Lower leg skin (tissue), 4 donors: ENCODE measurements at regions not wholly inside any gene's neighbourhood (a gene's known extent, or its start where the extent isn't known, plus 50 kb on each side); places are given as distances from the start of the nearest gene placed in this dataset.
"Not testable (repeated sequence)": the region's sequence is repeated elsewhere in the genome, so short reads cannot be mapped to it uniquely, and the experiment has no call there.

ENCODE experiments used
- DNase-seq, 2 donors: peaks; one replicate each; pipeline ENCODE4 v3.0.0-alpha.2; 2019; ENCODE audit warnings: low spot score in 2 of 2
- H3K4me3 ChIP-seq: fragments of 200-600 bp; sonication (generic); 2 replicates; pipeline ENCODE4 v1.5.1; 2017; ENCODE audit warnings: mild to moderate bottlenecking, low read depth; ENCODE audit not compliant: poor library complexity, severe bottlenecking
- POLR2A ChIP-seq, 2 donors: fragments of 450-650 bp; IDR thresholded peaks; one replicate each; pipeline ENCODE4 v1.6.1; 2016 to 2017; ENCODE audit warnings: antibody characterized with exemption in 2 of 2, mild to moderate bottlenecking in 1 of 2, moderate library complexity in 1 of 2
- WGBS, 2 donors: methylation state at CpG; one replicate each; pipeline ENCODE4 v1.1.5; 2018; 5-methylcytosine and 5-hydroxymethylcytosine counted together
- intact Hi-C: fragments of 100-400 bp; cut with DNase I; formaldehyde crosslinking; loops from one replicate; pipeline ENCODE4 v1.15.0; 2023; ENCODE audit warnings: low total_unique reads
- TF ChIP-seq, protein P1 (sequence below), 3 donors: fragments of 450-650 bp; IDR thresholded peaks; one replicate each; pipeline ENCODE4 v1.5.1; 2016; ENCODE audit warnings: antibody characterized with exemption in 3 of 3, mild to moderate bottlenecking in 3 of 3, moderate library complexity in 2 of 3

DNA sequence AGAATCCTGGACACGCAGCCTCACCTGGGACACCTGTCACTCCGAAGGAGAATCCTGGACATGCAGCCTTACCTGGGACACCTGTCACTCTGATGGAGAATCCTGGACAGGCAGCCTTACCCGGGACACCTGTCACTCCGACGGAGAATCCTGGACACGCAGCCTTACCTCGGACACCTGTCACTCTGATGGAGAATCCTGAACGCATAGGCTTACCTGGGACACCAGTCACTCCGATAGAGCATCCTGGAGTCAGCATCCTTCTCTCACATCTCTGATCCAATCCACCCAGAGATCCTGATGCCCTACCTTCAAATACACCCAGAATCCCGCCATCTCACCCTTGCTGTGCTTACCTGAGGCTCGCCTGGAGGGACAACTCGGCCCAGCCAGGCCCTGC is 154.9 kb downstream of the NDUFA10 start:
- TF ChIP-seq, protein P1, sequence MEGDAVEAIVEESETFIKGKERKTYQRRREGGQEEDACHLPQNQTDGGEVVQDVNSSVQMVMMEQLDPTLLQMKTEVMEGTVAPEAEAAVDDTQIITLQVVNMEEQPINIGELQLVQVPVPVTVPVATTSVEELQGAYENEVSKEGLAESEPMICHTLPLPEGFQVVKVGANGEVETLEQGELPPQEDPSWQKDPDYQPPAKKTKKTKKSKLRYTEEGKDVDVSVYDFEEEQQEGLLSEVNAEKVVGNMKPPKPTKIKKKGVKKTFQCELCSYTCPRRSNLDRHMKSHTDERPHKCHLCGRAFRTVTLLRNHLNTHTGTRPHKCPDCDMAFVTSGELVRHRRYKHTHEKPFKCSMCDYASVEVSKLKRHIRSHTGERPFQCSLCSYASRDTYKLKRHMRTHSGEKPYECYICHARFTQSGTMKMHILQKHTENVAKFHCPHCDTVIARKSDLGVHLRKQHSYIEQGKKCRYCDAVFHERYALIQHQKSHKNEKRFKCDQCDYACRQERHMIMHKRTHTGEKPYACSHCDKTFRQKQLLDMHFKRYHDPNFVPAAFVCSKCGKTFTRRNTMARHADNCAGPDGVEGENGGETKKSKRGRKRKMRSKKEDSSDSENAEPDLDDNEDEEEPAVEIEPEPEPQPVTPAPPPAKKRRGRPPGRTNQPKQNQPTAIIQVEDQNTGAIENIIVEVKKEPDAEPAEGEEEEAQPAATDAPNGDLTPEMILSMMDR (IDR thresholded peaks at IDR 0.05) = no peak
- TF ChIP-seq POLR2A (IDR thresholded peaks at IDR 0.05) = no peak
- intact Hi-C loops = no loop called here
- peak in 1 of 2 donors; percentile 45 for DNase-seq
- WGBS, 2 donors = 89 to 93% methylated on average over 9 to 12 of the region's 12 CpGs
- H3K4me3 ChIP-seq = no peak overlapping the region

GRCh38 chr2:239869272-239870155 is 155.6 kb downstream of the NDUFA10 start:
- DNase-seq = peak; percentile 9 to 69
- H3K4me3 ChIP-seq = no peak overlapping the region
- TF ChIP-seq POLR2A (IDR thresholded peaks at IDR 0.05) = no peak
- TF ChIP-seq, protein P1 (IDR thresholded peaks at IDR 0.05) = no peak
- intact Hi-C loops = no loop called here
- 93 to 94% methylated on average over 27 of the region's 29 CpGs for WGBS, 2 donors

DNA sequence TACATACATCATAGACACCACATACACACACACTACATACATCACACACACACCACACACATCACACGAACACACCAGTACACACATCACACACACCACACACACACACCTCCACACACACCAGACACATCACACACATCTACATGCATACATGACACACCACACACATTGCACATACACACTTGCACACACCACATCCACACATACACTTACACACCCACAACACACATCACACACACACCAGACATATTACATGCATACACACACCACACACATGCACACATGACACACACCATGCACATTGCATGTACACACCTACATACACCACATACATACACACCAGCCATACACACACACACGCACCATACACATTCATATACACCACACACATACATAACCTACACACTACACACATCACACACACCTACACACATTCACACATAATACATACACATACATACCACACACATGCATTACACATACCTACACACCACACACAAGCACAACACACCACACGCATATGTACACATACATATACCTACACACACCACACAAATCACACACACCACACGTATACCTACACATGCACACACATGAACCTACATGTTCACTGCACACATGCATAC is 156.5 kb downstream of the NDUFA10 start:
- intact Hi-C loops = no loop called here
- DNase-seq = no peak
- TF ChIP-seq, protein P1 (IDR thresholded peaks at IDR 0.05) = peak in 1 of 3 donors; percentile 18
- no peak for TF ChIP-seq POLR2A (IDR thresholded peaks at IDR 0.05)
- 95 to 97% methylated on average over 4 of the region's 4 CpGs for WGBS, 2 donors
- H3K4me3 ChIP-seq = no peak overlapping the region

- no peak overlapping the region for H3K4me3 ChIP-seq
- no peak for DNase-seq
- 90 to 94% methylated on average over 3 of the region's 3 CpGs for WGBS, 2 donors
- intact Hi-C loops = no loop called here
- TF ChIP-seq, protein P1 (IDR thresholded peaks at IDR 0.05) = no peak
- TF ChIP-seq POLR2A (IDR thresholded peaks at IDR 0.05) = no peak
Measured at GRCh38 chr2:239866778-239867177, 158.4 kb downstream of the NDUFA10 start.

DNA sequence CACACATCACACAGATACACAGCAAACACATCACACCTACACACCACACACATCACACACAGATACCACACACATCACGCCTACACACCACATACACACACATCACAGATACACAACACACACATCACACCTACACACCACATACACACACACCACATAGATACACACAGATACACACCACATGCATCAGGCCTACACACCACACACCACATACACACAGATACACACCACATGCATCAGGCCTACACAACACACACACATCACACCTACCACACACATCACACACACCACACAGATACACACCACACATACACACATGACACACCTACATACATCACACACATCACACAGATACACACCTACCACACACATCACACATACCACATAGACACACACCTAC is 158.8 kb downstream of the NDUFA10 start:
- WGBS, 2 donors = 94 to 97% methylated on average over 1 of the region's 1 CpG
- intact Hi-C loops = no loop called here
- TF ChIP-seq POLR2A (IDR thresholded peaks at IDR 0.05) = no peak
- TF ChIP-seq, protein P1 (IDR thresholded peaks at IDR 0.05) = peak in 1 of 3 donors; percentile 17
- H3K4me3 ChIP-seq = no peak overlapping the region
- no peak for DNase-seq

DNA sequence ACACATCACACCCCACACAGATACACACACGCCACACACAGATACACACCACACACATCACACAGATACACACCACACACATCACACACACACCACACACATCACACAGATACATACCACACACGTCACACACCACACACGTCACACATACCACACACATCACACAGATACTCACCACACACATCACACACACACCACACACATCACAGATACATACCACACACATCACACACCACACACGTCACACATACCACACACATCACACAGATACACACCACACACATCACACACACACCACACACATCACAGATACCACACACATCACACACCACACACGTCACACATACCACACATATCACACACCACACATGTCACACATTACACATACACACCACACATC is 159.3 kb downstream of the NDUFA10 start:
- intact Hi-C loops, H3K4me3 ChIP-seq, DNase-seq: not testable (repeated sequence)
- 88 to 96% methylated on average over 5 of the region's 5 CpGs for WGBS, 2 donors
